ENCODE measurements at regions not wholly inside any gene's neighbourhood (a gene's known extent, or its start where the extent isn't known, plus 50 kb on each side); places are given as distances from the start of the nearest gene placed in this dataset.

DNA sequence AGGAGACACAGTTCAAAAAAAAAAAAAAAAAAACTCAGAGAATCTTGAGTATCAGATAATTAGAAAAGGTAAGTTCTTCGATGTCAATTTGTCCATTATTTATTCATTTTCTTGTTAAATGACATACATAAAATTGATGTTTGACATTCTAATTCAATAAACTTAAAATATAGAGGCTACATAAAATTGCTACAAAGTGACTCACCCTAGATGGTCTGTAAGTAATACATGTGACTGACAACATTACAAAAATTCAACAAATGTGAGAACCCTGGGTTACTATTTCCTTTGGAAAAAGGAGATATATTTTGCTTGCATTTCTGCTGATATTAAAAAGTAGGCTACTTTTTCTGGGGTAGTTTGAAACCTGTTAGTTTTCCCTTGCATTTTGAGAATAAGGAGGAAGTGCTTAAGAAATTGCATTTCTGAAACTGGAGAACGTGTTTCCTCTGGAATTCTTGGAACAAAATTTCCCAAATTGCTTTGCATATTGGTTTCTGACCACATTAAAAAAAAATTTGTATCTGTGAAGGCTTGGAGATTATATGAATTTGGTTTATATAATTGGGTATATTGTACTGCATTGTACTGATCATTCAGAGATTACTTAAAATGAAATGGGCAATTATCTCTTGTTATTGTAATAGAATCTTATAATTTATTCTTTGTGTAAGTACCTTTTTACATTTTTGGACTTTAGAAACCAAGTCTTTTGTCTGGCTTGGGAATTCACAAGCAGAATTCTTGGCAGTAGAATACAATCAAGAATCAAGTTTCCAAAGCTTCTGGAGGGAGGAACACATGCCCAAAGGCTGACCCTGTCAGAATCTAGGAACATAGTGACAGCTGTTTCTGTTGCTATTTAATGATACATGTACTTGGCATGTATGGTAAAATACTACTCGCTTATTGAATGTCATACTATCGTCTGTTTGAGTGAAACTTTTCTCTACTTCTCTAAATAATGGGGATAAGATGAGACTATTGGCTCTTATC is 106.1 kb downstream of the DSEL start:
- TF ChIP-seq, protein P1, sequence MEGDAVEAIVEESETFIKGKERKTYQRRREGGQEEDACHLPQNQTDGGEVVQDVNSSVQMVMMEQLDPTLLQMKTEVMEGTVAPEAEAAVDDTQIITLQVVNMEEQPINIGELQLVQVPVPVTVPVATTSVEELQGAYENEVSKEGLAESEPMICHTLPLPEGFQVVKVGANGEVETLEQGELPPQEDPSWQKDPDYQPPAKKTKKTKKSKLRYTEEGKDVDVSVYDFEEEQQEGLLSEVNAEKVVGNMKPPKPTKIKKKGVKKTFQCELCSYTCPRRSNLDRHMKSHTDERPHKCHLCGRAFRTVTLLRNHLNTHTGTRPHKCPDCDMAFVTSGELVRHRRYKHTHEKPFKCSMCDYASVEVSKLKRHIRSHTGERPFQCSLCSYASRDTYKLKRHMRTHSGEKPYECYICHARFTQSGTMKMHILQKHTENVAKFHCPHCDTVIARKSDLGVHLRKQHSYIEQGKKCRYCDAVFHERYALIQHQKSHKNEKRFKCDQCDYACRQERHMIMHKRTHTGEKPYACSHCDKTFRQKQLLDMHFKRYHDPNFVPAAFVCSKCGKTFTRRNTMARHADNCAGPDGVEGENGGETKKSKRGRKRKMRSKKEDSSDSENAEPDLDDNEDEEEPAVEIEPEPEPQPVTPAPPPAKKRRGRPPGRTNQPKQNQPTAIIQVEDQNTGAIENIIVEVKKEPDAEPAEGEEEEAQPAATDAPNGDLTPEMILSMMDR (IDR thresholded peaks at IDR 0.05; ENCODE audit: low read depth, low read length, missing control alignments): no peak
- H3K4me3 ChIP-seq (ENCODE audit: low read depth, low read length): no peak overlapping the region
- no peak for DNase-seq (ENCODE audit: low read depth)

DNA sequence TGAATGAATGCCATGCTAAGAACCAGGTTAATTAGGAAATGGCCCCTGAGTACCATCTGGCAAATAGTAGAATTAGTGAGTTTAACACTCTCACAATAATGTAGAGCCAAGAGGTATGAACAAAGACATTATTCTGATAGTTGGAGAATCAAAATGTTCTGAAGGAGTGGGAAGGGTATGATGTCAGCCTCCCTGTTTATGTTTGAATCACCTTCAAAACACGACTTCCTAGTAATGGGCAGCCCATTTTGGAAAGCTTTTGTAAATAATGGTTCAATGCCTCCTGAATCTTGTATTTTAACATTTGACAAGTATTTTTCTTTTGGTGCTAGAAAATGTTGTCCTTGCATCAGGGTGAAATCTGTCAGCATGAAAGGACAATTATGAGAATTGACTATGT is 108.3 kb downstream of the DSEL start:
- no peak overlapping the region for H3K4me3 ChIP-seq (ENCODE audit: low read depth, low read length)
- DNase-seq (ENCODE audit: low read depth): no peak
- TF ChIP-seq, protein P1 (IDR thresholded peaks at IDR 0.05; ENCODE audit: low read depth, low read length, missing control alignments): no peak

DNA sequence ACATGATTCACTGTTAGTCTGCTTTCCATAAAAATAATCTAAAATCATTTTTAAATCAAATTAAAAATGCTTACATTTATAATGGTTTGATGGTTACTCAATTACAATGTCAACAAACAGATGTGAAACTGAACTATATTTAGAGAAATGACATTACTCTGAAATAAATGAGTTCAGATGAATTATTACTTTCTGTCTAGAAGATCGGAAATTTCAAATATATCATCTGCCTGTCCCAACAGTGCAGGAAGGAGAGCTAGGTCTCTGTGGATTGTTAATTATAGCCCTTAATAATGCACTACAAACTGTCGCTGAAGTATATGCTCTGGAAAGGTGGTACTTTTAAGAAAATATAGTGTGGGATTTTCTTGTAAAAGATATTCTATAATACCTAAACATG is 109.8 kb downstream of the DSEL start:
- TF ChIP-seq, protein P1 (IDR thresholded peaks at IDR 0.05; ENCODE audit: low read depth, low read length, missing control alignments): no peak
- DNase-seq (ENCODE audit: low read depth): no peak
- H3K4me3 ChIP-seq (ENCODE audit: low read depth, low read length): no peak overlapping the region

DNA sequence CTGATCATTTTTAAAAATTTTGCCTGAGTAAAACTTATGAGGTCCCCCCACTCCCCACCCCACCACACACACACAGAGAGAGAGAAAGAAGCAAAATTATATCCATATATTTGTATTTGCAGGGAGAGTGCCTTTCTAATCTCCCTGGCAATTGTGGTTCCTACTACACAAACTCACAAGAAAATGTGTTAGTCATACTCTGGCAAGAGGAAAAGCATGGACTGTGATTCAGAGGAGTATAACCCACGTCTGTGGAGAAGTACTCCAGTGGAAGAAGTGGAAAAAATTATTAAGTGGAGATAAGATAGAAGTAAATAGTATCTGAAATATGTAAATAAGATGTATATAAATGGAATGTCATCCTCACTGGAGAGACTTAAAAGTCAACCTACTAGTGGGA is 114.0 kb downstream of the DSEL start:
- DNase-seq (ENCODE audit: low read depth): no peak
- TF ChIP-seq, protein P1 (IDR thresholded peaks at IDR 0.05; ENCODE audit: low read depth, low read length, missing control alignments): no peak
- no peak overlapping the region for H3K4me3 ChIP-seq (ENCODE audit: low read depth, low read length)

DNA sequence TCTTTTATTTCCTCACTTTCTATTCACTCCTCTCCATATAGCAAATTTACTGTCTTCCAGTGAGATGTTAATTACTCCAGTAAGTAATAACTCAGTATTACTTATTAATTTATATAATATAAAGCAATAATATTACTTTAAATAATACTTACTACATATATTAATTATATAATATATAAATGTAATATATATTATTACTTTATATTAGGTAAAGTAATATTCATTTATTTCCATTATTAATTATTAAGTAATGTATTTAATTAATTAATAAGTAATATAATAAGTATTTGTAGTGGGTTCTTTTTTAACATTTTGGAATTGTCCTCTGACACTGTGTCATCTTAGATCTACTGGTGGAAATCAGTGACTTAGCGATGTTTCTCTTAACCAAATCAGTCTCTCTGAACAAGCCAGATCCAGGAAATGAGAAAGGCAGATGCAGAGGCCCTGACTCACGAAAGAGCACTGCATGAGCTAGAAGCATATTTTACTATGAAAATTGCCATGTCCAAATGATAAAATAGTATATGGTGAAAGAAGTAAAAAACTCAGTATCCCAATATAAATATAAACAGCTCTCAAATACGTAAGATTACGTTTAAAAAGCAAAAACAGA is 115.9 kb downstream of the DSEL start:
- H3K4me3 ChIP-seq (ENCODE audit: low read depth, low read length): no peak overlapping the region
- DNase-seq (ENCODE audit: low read depth): no peak
- TF ChIP-seq, protein P1 (IDR thresholded peaks at IDR 0.05; ENCODE audit: low read depth, low read length, missing control alignments): no peak

DNA sequence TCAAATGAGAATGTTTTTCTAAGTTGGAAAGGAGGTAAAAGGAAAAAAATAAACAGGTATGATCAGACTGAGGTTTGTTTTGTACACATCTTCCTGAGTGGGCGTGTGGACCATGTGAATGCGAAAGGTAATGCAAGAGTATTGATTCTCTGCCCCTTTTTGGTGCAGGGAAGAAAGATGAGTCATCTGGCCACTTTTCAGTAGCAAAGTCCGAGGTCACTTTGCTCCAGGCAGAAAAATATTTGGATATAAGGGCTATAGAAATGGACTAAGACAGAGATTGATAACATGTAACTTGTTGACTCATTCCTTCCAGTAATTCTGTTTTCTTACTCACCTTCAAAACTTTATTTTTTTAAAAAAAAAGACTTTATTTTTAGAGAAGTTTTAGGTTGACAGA is 130.5 kb downstream of the DSEL start:
- TF ChIP-seq, protein P1 (IDR thresholded peaks at IDR 0.05; ENCODE audit: low read depth, low read length, missing control alignments): no peak
- DNase-seq (ENCODE audit: low read depth): no peak
- H3K4me3 ChIP-seq (ENCODE audit: low read depth, low read length): no peak overlapping the region

Data from GM12864 (cell line).